Motor neuron (in vitro differentiated cells): ENCODE measurements at regions not wholly inside any gene's neighbourhood (a gene's known extent, or its start where the extent isn't known, plus 50 kb on each side); places are given as distances from the start of the nearest gene placed in this dataset.
A peak's percentile ranks its signal among the peaks of the same experiment; 100 is the strongest.

Experiments used
- ATAC-seq, 8 experiments: fragments of 200-7000 bp; cut with Tn5 transposase; replicated peaks in 6 of 8; 2 replicates each; pipeline ENCODE4 v1.8.0; 2021; ENCODE audit warnings: mild to moderate bottlenecking in 8 of 8, moderate library complexity in 8 of 8
- H3K27ac ChIP-seq, 2 donors: fragments of 250-450 bp; sonication (Bioruptor Pico); 2 replicates each; pipeline ENCODE4 v1.9.0; 2021; ENCODE audit warnings: antibody characterized with exemption in 2 of 2, mild to moderate bottlenecking in 2 of 2, moderate library complexity in 1 of 2
- H3K4me1 ChIP-seq, 2 donors: fragments of 250-450 bp; sonication (Bioruptor Pico); replicated peaks in 1 of 2; 2 replicates each; pipeline ENCODE4 v1.6.1; 2021; ENCODE audit warnings: antibody characterized with exemption in 2 of 2, mild to moderate bottlenecking in 2 of 2, moderate library complexity in 1 of 2
- H3K4me3 ChIP-seq, 5 donors: fragments of 250-450 bp; sonication (Bioruptor Pico); 2 replicates each; pipeline ENCODE4 v1.9.0; 2021; ENCODE audit warnings: antibody characterized with exemption in 5 of 5, mild to moderate bottlenecking in 5 of 5, moderate library complexity in 4 of 5
- WGBS, 10 experiments: fragments of 450-650 bp; shearing (Covaris generic); methylation state at CpG; one replicate each; pipeline ENCODE4 v1.0.0; 2022; 5-methylcytosine and 5-hydroxymethylcytosine counted together
- in situ Hi-C, 9 experiments: fragments of 400-800 bp; cut with MboI; loops; one replicate each; pipeline ENCODE4 v1.15.0; 2021; ENCODE audit warnings: low sequenced_read_pairs in 9 of 9, low pct_unique_long_range_greater_than_20kb in 2 of 9; ENCODE audit not compliant: unreplicated experiment in 9 of 9

DNA sequence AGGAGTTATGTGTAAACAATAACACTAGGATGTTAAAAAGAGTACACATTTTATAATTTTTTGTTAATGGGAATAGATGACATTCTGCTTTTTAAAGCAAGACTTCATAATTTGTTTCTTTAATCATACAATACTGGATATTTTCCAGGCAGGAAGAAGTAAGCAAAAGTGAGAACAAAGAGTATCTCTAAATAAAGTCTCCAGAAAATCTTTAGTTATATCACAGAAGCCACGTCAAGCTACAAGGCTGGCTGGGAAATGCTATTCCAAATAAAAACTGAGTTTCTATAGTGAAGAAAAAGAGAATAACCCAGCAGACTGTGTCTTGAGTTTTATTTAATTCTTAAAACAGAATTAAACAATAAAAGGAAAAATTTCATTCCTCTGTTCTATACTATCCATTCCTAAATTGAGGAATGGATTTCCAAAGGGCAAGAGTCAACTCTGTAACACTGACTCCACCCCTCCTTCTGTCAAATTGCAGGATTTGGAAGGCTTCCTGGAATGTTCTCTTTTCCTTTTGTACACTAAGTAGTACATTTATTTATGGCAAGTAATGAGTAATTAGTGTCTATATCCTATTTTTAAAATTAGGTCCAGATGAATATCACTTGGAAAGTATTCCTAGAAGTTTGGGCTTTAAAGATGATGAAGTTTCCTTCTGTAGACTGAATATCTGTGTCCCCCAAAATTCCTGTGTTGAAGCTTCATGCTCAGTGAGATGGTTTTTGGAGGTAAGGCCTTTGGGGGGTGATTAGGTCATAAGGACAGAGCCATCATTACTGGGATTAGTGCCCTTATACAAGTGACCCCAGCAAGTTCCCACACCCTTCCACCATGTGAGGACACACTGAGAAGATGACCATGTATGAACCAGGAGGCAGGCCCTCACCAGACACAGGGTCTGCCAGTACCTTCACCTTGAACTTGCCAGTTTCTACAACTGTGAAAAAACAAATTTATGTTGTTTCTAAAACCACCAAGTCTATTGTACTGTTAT lies 290.9 kb downstream of the CRPPA start:
- H3K4me3 ChIP-seq, result no peak overlapping the region
- WGBS, 10 experiments, result 67 to 100% (median 87%) methylated on average over 1 of the region's 1 CpG
- no peak for ATAC-seq
- in situ Hi-C loops, result no loop called here
- no peaks in the 10 kb centered on the region for H3K4me1 ChIP-seq
- no peak overlapping the region for H3K27ac ChIP-seq

DNA sequence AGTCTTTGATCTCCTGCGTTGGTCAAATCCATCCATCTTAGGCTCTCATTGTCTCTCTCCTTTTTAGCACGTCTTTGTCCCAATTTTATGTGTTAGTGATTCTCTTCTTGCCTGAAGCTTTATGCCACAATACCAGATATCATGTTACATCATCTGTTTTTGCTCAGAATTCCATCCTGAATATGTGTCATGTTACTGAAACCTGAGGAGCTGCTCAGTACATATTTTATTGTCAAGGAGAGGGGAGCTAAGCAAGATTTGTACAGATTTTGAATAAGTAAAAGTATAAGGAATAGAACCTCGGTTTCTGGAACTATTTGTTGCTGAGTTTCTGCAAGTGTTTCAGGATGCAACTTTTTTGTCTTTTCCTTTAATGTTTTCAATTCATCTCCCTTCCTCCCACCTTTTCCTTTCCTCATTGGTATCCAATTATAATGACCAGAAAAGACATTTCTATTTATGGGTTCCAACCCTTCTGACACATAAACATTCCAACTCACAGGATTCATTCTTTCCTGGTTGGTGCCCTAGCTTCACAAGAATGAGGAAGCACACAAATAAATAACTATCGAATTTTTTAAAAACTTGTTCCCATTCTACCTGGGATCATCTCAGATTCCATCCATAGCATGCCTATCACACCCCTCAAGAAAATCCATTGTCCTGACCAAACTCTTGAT lies 291.8 kb downstream of the CRPPA start:
- ATAC-seq, result peak in 3 of 8 experiments; percentile 90 to 99 (median 91)
- in situ Hi-C loops, result no loop called here
- Histone ChIP-seq H3K4me1 (no peaks in the 10 kb centered on the region), H3K27ac (no peak overlapping the region), H3K4me3 (no peak overlapping the region)
- WGBS, 10 experiments, result 0 to 50% (median 13%) methylated on average over 1 to 4 of the region's 4 CpGs; no CpG with 5 or more reads in 1 of the 10 experiments

DNA sequence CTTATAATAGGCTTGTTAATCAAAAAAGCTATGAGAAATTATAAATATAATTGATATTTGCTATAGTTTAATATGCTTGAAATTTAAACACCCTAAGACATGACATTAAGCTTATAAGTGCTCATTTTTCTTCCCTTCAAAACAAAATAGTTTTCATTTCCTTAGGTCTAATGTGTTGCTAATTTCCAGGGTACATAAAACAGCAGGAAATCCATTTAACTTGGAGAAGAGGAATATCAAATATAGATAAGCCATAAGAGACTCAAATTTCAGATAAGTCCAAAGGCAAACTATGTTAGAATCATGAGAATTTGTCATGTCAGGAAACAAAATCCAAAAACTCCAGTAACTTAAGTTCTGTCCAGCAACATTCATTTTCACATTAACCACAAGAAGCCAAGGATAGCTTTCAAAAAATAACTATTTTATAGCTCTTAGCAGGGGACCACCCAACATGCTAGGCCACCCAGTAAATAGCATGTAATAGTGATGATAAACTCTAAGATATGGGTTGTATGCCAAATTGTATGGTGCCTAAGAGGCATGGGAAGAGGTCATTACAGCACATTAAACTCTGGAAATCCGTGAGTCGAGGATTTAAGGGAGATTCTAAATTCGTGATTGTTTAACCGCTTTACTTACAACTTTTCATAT lies 298.1 kb downstream of the CRPPA start:
- in situ Hi-C loops, result loop anchor here in 3 of 9 experiments (25.0 kb wide), 1 partner anchor 439 kb away; no protein-coding TSS in a partner anchor
- no peaks in the 10 kb centered on the region for H3K4me1 ChIP-seq
- H3K4me3 ChIP-seq, result no peak overlapping the region
- no peak for ATAC-seq
- no peak overlapping the region for H3K27ac ChIP-seq
- WGBS, 10 experiments, result 80 to 100% (median 96%) methylated on average over 2 to 4 of the region's 4 CpGs

DNA sequence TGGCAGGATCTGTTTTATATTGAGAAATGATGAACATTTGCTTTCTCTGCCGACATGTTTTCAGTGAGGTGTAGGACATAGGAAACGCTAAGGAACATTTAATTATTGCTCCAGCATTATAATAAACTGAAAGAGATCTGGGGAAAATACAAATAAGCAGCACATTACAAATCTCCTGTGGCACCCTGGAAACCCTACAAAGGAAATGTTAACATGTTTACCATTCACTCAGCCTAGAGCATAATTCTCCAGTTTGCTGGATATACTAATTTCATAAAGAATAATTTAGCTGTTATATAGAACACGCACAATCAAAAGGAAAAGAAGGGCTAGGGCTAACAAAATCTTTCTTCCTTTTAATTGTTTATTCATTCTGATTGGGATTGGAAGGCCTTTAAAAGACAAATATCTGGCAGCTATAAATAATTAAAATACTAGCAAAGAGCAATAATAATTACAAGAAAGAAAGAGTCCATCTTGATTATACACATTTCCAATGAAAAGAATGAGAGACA lies 299.4 kb downstream of the CRPPA start:
- Histone ChIP-seq H3K4me1 (no peaks in the 10 kb centered on the region), H3K27ac (no peak overlapping the region), H3K4me3 (no peak overlapping the region)
- in situ Hi-C loops, result loop anchor here in 3 of 9 experiments (25.0 kb wide), 1 partner anchor 440 kb away; no protein-coding TSS in a partner anchor
- ATAC-seq, result no peak
- WGBS, 10 experiments, result 83 to 100% (median 95%) methylated on average over 1 to 3 of the region's 3 CpGs

DNA sequence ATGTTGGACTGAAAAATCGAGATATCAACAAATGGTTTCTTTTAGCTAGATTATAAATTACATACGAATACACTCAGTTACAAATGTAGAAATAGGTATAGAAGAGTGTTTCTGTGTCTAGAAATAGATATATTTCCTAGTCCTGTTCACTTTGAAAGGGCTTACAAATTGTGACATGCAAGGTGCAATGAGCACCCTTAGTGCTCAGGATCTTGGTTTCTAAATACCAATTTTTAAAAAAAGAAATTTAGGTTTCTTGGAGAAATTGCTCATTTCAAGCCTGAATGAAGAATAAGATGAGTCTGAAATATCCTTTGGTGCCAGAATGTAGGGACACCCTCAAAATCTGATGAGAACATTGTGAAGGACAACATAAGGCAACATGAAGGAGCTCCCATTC lies 306.0 kb downstream of the CRPPA start:
- Histone ChIP-seq H3K27ac (no peak overlapping the region), H3K4me1 (no peaks in the 10 kb centered on the region), H3K4me3 (no peak overlapping the region)
- 33 to 100% (median 78%) methylated on average over 1 to 2 of the region's 2 CpGs for WGBS, 10 experiments
- ATAC-seq, result no peak
- in situ Hi-C loops, result loop anchor here in 3 of 9 experiments (25.0 kb wide), 1 partner anchor 447 kb away; no protein-coding TSS in a partner anchor

DNA sequence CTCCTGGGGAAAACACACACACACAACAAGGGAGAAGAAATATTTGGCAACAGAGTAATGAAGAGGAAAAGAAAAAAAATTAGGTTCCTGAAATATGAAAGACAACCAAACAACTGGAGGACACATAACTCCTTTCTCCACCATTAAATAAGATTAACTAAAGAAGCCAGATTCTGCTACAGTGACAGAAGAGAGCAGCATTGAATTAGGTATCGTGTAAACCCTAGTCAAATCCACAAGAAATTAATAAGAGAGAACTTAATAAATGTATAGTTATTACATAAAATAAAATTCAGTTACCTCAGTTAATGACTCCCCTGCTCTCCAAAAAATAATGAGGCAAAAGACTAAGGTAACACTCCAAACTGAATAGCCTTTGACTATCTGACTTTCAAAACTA lies 306.7 kb downstream of the CRPPA start:
- Histone ChIP-seq H3K4me1 (no peaks in the 10 kb centered on the region), H3K4me3 (no peak overlapping the region), H3K27ac (no peak overlapping the region)
- 0 to 82% (median 53%) methylated on average over 1 of the region's 1 CpG for WGBS, 10 experiments
- in situ Hi-C loops, result loop anchor here in 3 of 9 experiments (25.0 kb wide), 1 partner anchor 448 kb away; no protein-coding TSS in a partner anchor
- ATAC-seq, result no peak

DNA sequence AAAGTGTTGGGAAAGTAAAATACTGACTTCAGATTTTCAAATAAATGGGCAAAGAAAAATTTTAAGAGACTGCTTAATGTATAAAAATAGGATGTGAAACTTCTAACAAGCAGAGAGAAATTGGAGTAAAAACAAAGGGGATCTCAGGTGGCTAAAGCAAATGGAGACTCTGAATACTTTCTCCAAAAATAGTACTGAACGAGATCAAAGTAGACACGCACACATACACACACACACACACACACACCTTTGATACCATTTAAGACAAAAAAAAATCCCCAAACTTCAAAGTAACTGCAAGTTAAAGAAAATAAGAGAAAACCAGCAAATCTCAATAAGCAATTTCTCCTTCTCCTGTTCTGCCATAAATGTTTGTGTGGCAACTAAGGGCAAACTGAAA lies 307.3 kb downstream of the CRPPA start:
- 31 to 100% (median 90%) methylated on average over 1 to 2 of the region's 2 CpGs; no CpG with 5 or more reads in 1 of the 10 experiments for WGBS, 10 experiments
- no peak for ATAC-seq
- no peak overlapping the region for H3K4me3 ChIP-seq
- no peaks in the 10 kb centered on the region for H3K4me1 ChIP-seq
- in situ Hi-C loops, result loop anchor here in 3 of 9 experiments (25.0 kb wide), 1 partner anchor 448 kb away; no protein-coding TSS in a partner anchor
- H3K27ac ChIP-seq, result no peak overlapping the region

DNA sequence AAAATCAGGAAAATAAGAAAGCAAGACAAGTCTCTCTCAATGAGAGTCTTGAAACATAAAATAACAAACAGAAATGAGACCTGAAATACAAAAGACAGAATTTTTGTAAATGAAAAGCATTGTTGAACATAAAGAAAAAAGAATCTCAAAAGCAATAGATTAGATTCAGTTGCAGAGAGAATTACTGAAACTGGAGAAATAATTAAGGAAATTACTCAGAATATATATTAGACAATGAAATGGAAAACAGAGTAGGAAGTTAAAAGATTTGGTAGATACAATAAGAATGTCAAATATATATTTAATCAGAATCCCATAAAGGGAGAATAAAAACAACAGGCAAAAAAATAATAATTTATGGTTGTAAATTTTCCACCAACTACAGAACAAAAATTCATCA lies 308.3 kb downstream of the CRPPA start:
- H3K27ac ChIP-seq, result no peak overlapping the region
- H3K4me3 ChIP-seq, result no peak overlapping the region
- H3K4me1 ChIP-seq, result no peaks in the 10 kb centered on the region
- no peak for ATAC-seq
- in situ Hi-C loops, result loop anchor here in 3 of 9 experiments (25.0 kb wide), 1 partner anchor 449 kb away; no protein-coding TSS in a partner anchor

DNA sequence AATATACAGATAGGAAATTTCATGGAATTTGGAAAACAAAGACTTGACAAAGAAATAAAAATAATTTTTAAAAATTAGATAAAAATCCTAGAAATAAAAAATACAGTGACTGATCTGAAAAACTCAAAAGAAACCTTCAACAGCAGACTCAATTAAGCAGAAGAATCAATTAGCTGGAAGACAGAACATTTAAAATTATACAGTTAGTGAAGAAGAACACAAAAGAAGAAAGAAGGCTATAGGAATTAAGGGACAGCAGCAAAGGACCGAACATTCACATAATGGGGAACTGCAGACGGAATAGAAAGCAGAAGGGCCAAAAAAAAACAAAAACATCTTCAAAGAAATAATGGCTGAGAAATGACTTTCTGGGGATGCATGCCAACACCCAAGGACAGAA lies 314.5 kb downstream of the CRPPA start:
- Histone ChIP-seq H3K4me1 (no peaks in the 10 kb centered on the region), H3K4me3 (no peak overlapping the region), H3K27ac (no peak overlapping the region)
- in situ Hi-C loops, result loop anchor here in 3 of 9 experiments (25.0 kb wide), 1 partner anchor 455 kb away; no protein-coding TSS in a partner anchor
- 14 to 100% (median 73%) methylated on average over 1 to 2 of the region's 2 CpGs for WGBS, 10 experiments
- ATAC-seq, result no peak

DNA sequence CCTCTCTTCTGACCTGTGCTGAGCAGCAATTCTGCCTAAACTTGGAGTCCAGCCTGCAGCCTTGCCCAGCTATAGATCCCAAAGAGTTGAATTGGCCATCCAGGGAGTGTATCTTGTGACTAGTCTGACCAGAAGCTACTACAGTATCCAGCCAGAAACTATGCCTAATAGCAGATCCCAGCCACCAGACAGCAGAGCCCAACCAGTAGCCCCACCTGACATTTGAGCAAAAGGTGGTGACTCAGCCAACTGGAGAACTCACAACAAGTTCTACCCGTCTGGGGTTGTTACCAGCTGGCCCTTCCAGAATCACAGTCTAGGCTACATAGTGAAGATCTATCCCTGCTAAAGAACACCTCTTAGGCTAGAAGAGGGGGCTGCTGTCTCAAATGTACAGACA lies 315.0 kb downstream of the CRPPA start:
- Histone ChIP-seq H3K4me3 (no peak overlapping the region), H3K27ac (no peak overlapping the region), H3K4me1 (no peaks in the 10 kb centered on the region)
- in situ Hi-C loops, result loop anchor here in 3 of 9 experiments (25.0 kb wide), 1 partner anchor 456 kb away; no protein-coding TSS in a partner anchor
- no peak for ATAC-seq
- 17% methylated on average over 1 of the region's 1 CpG; no CpG with 5 or more reads in 9 of the 10 experiments for whole genome bisulfite sequencing, 10 experiments

DNA sequence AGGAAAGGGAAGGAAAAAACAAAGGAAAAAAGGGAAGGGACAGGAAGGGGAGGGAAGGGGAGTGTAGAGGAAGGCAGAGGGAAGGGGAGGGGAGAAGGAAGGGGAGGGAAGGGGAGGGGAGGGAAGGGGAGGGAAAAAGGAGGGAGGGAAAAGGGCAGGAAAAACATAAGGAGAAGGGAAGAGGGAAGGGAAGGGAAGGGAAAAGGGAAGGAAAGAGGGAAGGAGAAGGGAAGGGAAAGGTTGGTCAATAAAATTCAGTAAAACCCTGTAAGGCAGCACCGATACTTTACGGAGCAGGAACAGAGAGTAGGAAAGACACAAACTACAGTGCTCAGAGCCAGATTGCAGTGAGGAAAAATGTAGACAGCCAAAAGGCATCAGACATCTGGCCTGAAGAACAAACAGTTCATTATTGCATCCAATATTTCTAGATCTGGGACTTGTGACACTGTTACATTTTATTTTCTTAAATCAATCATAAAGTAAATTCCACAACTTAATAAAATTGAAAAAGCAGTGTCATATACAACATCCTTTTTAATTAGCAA lies 322.0 kb downstream of the CRPPA start:
- ATAC-seq, result no peak
- in situ Hi-C loops, result loop anchor here in 3 of 9 experiments (25.0 kb wide), 3 partner anchors 463 to 813 kb away; no protein-coding TSS in a partner anchor
- Histone ChIP-seq H3K27ac (no peak overlapping the region), H3K4me1 (no peaks in the 10 kb centered on the region), H3K4me3 (no peak overlapping the region)
- 92 to 94% methylated on average over 2 of the region's 2 CpGs; no CpG with 5 or more reads in 8 of the 10 experiments for WGBS, 10 experiments

DNA sequence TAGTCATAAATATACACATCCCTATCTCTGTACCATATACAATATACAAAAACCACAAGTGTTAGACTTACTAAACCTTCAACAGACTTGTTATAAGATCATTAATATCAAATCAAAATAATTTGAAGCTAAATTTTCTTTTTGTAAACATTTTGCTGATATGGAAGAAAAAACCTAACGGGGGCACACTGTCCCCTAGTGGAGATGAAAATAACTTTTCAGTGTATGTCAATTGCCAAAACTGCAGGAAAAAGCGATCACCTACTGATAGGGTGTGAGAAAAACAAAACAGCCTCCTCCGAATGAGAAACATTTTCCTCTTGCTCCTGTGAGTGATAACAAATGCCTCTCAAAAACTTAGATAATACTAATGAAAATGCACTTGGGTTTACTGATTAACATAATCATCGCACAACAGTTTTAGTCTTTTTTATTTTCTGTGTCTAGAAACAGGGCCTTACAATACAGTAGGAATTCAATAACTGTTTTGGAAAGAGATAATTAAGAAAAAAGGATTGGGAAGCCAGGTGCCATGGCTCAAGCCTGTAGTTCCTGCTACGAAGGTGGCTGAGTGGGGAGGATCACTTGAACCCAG lies 322.7 kb downstream of the CRPPA start:
- WGBS, 10 experiments, result 69 to 100% (median 84%) methylated on average over 1 to 5 of the region's 5 CpGs
- H3K27ac ChIP-seq, result no peak overlapping the region
- ATAC-seq, result no peak
- no peaks in the 10 kb centered on the region for H3K4me1 ChIP-seq
- H3K4me3 ChIP-seq, result no peak overlapping the region
- in situ Hi-C loops, result loop anchor here in 3 of 9 experiments (25.0 kb wide), 3 partner anchors 464 to 814 kb away; no protein-coding TSS in a partner anchor
